ENCODE measurements at regions not wholly inside any gene's neighbourhood (a gene's known extent, or its start where the extent isn't known, plus 50 kb on each side); places are given as distances from the start of the nearest gene placed in this dataset.
"Not testable (repeated sequence)": the region's sequence is repeated elsewhere in the genome, so short reads cannot be mapped to it uniquely, and the experiment has no call there.

DNA sequence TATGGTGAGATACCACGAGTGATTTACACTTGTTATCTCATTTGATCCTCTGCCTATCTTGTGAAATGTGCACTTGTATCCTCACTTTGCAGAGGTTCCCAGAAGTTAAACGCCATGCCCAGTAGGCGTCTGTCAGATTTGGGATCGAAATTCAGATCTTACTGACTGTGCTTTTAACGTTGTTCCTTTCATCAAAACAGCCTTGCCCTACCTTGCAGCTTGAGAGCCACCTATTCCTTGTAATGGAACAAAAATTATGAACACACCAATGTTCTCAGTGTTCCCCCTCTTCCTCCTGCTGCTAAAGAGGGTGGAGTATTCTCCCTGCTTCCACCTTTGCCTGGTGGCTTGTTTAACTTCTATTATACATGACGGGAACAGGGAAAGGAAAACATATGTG, 257.0 kb downstream of the MSX2 start:
- DNase-seq (ENCODE audit: low read depth, low spot score) = no peak
- no peak overlapping the region for H3K4me3 ChIP-seq (ENCODE audit: low read length)

DNA sequence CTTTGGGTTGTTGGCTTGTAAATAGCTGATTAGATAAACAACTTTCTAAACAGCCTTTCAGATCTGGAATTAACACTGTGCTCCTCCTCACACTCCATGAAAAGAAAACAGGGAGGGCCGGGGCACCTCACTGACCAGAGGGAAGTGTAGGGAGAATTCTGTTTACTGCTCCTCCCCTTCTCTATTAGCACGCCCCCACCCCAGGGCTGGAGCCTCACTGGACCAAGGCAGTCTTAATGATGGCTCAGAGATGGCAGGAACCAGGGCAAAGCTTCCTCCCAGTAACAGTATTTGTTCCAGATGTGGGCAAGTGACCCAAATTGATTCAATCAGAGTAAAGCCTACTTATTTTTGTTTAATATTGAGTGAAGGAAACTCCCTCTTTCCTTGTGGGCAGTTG, 256.6 kb downstream of the MSX2 start:
- DNase-seq (ENCODE audit: low read depth, low spot score) = no peak
- H3K4me3 ChIP-seq (ENCODE audit: low read length) = no peak overlapping the region

DNA sequence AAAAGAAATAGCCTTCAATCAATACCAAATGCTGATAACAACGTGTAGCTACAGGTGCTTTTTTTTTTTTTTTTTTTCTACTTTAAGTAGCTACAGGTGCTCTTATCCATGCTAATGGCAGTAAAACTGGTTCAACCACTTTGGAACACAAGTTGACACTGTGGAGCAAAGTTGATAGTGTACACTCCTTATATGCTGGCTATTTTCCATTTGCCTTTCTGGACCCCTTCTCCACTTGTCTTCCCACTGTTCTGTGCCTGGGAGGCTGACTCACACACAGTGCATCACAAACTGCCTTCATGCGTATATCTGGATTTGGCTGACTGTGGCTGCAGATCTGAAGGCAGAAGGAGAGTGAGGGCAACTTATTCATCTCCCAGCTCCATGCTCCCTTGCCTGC, 247.9 kb downstream of the MSX2 start:
- no peak overlapping the region for H3K4me3 ChIP-seq (ENCODE audit: low read length)
- no peak for DNase-seq (ENCODE audit: low read depth, low spot score)

GRCh38 chr5:174971210-174971609, 246.8 kb downstream of the MSX2 start:
- H3K4me3 ChIP-seq (ENCODE audit: low read length) = no peak overlapping the region
- DNase-seq (ENCODE audit: low read depth, low spot score) = no peak

GRCh38 chr5:174970502-174970901, 246.1 kb downstream of the MSX2 start:
- DNase-seq (ENCODE audit: low read depth, low spot score) = no peak

DNA sequence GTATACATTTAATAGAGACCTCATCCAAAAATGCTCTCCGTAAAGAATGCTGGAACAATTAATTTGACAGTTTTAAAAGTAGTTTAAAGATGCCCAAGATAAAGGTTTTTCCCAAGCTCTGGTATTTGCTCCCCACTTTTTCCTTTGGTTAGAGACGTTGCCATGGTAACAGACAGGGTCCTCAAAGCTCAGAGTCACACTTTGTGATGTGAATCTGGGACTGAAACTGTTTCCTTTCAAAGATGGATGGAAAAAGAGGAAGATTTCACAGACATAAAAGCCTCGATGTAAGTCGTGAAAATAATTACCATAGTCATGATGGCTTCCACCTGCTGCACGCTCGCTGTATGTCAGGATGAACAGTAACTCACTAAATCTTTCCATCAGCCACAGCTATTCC, 229.5 kb downstream of the MSX2 start:
- H3K4me3 ChIP-seq (ENCODE audit: low read length) = no peak overlapping the region
- no peak for DNase-seq (ENCODE audit: low read depth, low spot score)

More at GRCh38 chr5:174970502-174970901, 246.1 kb downstream of the MSX2 start:
- H3K4me3 ChIP-seq (ENCODE audit: low read length) = no peak overlapping the region

DNA sequence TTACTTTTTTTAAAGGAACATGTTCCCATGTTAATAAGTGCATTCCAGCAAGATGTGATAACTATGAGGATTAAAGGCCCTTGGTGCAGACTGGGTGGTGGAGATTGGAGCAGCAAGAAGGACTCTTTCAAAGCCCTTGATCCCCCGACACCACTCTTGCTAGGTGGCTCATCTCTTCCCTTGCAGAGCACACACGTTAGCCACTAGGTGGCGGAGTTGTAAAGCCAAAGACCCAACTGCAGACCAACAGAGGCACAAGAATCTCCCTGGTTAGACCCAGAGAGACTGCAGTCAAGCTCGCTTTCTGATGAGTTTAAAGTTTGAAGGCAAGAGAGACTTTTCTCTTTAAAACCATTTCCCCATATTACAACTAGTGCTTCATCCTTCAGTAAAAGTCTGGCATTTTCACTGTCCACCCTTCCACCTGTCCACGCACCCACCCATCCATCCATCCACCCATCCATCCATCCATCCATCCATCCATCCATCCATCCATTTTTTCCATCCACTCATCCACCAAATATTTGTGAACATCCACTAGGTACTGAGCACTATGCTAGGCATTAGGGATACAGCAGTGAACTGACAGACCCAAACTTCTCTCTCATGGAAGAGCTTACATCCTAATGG, 226.9 kb downstream of the MSX2 start:
- H3K4me3 ChIP-seq (ENCODE audit: low read length) = no peak overlapping the region
- DNase-seq (ENCODE audit: low read depth, low spot score) = peak; percentile 60

- DNase-seq (ENCODE audit: low read depth, low spot score) = no peak
- H3K4me3 ChIP-seq (ENCODE audit: low read length) = no peak overlapping the region
Measured at GRCh38 chr5:174947548-174947947, 223.2 kb downstream of the MSX2 start.

GRCh38 chr5:174945853-174946252, 221.5 kb downstream of the MSX2 start:
- no peak for DNase-seq (ENCODE audit: low read depth, low spot score)
- no peak overlapping the region for H3K4me3 ChIP-seq (ENCODE audit: low read length)

- no peak overlapping the region for H3K4me3 ChIP-seq (ENCODE audit: low read length)
- no peak for DNase-seq (ENCODE audit: low read depth, low spot score)
Measured at GRCh38 chr5:174943785-174944184, 219.4 kb downstream of the MSX2 start.

- H3K4me3 ChIP-seq (ENCODE audit: low read length); DNase-seq (ENCODE audit: low read depth, low spot score): not testable (repeated sequence)
Measured at GRCh38 chr5:174943002-174943401, 218.6 kb downstream of the MSX2 start.

- no peak overlapping the region for H3K4me3 ChIP-seq (ENCODE audit: low read length)
- no peak for DNase-seq (ENCODE audit: low read depth, low spot score)
Measured at GRCh38 chr5:174937201-174938123, 213.1 kb downstream of the MSX2 start.

DNA sequence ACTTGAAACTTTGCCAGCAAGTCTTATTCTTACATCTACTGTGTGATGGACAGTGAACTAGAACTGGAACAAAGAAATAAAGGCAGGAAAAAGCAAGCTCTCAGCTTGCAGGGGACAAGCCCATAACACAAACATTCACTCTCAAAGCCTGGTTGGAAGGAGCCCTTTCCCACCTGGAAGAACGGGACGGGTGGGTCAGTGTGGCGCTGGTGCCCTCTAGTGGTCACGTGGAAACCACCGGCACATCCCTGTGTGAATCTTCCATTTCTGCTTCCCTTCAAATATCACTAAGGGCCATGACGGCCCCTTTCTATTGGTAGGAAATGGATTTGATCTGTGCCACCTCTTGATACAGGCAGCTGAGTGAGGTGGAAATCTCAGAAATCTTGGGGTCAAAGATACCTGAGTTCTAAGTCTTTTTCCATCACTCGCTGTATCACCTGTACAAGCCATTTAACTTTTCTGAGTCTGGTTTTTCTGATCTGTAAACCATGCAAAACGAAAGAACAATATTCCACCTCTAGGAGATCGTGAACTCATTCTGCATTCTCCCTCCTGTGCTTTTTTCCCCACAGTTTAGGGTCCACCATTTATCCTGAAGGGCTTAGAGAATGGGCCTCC, 211.6 kb downstream of the MSX2 start:
- peak; percentile 5 for DNase-seq (ENCODE audit: low read depth, low spot score)
- H3K4me3 ChIP-seq (ENCODE audit: low read length) = no peak overlapping the region

DNA sequence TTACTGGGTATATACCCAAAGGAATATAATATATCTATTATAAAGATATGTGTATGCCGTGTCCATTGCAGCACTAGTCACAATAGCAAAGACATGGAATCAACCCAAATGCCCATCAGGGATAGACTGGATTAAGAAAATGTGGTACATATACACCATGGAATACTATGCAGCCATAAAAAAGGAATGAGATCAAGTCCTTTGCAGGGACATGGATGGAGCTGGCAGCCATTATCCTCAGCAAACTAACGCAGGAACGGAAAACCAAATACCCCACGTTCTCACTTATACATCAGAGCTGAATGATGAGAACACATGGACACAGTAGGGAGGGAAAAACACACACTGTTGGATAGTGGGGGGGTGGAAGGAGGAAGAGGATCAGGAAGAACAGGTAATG, 206.7 kb downstream of the MSX2 start:
- H3K4me3 ChIP-seq (ENCODE audit: low read length); DNase-seq (ENCODE audit: low read depth, low spot score): not testable (repeated sequence)

DNA sequence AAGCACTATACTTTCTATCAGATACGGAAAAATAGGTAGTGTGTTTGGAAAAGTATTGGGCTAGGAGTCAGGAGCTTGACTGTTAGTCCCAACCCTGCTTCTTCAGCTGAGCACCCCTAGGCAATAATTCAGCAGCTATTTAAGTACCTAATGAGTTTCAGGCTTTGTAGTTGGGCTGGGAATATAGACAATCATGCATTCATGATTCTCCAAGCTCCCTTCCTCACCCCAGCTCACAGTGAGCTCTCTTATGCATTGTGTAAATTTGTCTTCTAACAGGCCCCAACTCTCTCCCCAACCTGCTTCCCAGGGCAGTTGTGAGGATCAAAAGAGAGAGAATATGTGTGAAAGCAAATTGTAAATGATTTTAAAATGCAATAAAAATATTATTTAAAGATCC, 201.2 kb downstream of the MSX2 start:
- no peak for DNase-seq (ENCODE audit: low read depth, low spot score)
- H3K4me3 ChIP-seq (ENCODE audit: low read length) = no peak overlapping the region

DNA sequence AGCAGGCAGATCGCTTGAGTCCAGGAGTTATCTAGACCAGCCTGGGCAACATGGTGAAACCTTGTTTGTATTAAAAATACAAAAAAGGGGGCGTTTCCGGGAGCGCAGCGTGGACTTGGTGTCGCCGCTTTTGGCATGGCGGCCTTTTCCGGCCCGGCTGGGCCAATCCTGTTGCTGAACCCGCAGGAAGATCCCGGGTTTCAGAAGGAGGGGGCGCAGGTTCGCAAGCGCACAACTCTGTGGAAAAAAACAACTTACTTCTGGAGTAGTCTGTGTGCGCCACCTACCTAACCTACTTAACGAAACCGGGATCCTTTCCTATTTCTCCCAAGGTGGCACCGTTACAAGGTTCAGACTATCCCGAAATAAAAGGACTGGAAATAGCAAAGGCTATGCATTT, 198.6 kb downstream of the MSX2 start:
- no peak for DNase-seq (ENCODE audit: low read depth, low spot score)
- H3K4me3 ChIP-seq (ENCODE audit: low read length) = no peak overlapping the region

- H3K4me3 ChIP-seq (ENCODE audit: low read length) = no peak overlapping the region
- DNase-seq (ENCODE audit: low read depth, low spot score) = no peak
Measured at GRCh38 chr5:174920906-174921550, 196.6 kb downstream of the MSX2 start.

- no peak overlapping the region for H3K4me3 ChIP-seq (ENCODE audit: low read length)
- DNase-seq (ENCODE audit: low read depth, low spot score) = no peak
Measured at GRCh38 chr5:174919351-174919750, 195.0 kb downstream of the MSX2 start.

- H3K4me3 ChIP-seq (ENCODE audit: low read length) = no peak overlapping the region
- no peak for DNase-seq (ENCODE audit: low read depth, low spot score)
Measured at GRCh38 chr5:174918655-174919054, 194.3 kb downstream of the MSX2 start.

All from Jurkat, Clone E6-1 (cell line).